Activated T-cell treated with anti-CD3 and anti-CD28 coated beads, Interleukin-2, amount 50 U/mL, for 72 hours (primary cell): ENCODE measurements at regions not wholly inside any gene's neighbourhood (a gene's known extent, or its start where the extent isn't known, plus 50 kb on each side); places are given as distances from the start of the nearest gene placed in this dataset.
"Not testable (repeated sequence)": the region's sequence is repeated elsewhere in the genome, so short reads cannot be mapped to it uniquely, and the experiment has no call there.

Experiments used
- ATAC-seq, 2 donors: fragments of 150-1000 bp; cut with Tn5 transposase; replicated peaks in 1 of 2; 2 replicates each; pipeline ENCODE4 v1.10.0; 2021; ENCODE audit warnings: moderate library complexity in 2 of 2, mild to moderate bottlenecking in 1 of 2
- DNase-seq, 2 donors: peaks; one replicate each; pipeline ENCODE4 v3.0.0; 2021 to 2022; ENCODE audit warnings: mixed read lengths in 1 of 2
- H3K27ac Mint-ChIP-seq: one replicate; pipeline ENCODE4 v1.8.0; 2022; ENCODE audit warnings: mild to moderate bottlenecking, moderate library complexity, mixed read lengths
- H3K27me3 Mint-ChIP-seq: one replicate; pipeline ENCODE4 v1.8.0; 2022; ENCODE audit warnings: low read depth, mixed read lengths
- H3K36me3 Mint-ChIP-seq, 2 donors: one replicate each; pipeline ENCODE4 v1.8.0; 2022; ENCODE audit warnings: mixed read lengths in 2 of 2, mild to moderate bottlenecking in 1 of 2; ENCODE audit not compliant: insufficient read depth in 2 of 2
- H3K4me1 Mint-ChIP-seq: one replicate; pipeline ENCODE4 v1.8.0; 2022; ENCODE audit warnings: low read depth, mixed read lengths
- H3K4me3 Mint-ChIP-seq, 2 donors: one replicate each; pipeline ENCODE4 v1.8.0; 2022; ENCODE audit warnings: mild to moderate bottlenecking in 2 of 2, mixed read lengths in 2 of 2, moderate library complexity in 2 of 2
- H3K9me3 Mint-ChIP-seq, 2 donors: one replicate each; pipeline ENCODE4 v1.8.0; 2022; ENCODE audit warnings: mixed read lengths in 2 of 2

- peaks cover 14% of the 10 kb centered on the region for H3K4me1 Mint-ChIP-seq
- DNase-seq (peak; percentile 74 to 87), ATAC-seq (peak; percentile 67 to 90)
- not testable (repeated sequence) for H3K36me3 Mint-ChIP-seq, H3K27ac Mint-ChIP-seq, H3K9me3 Mint-ChIP-seq
- peaks cover 53% of the 10 kb centered on the region for H3K27me3 Mint-ChIP-seq
- H3K4me3 Mint-ChIP-seq, result peak overlapping the region; percentile 13 to 52
Observed at GRCh38 chr14:106626942-106627588, 1100.7 kb downstream of the TMEM121 start.

- DNase-seq (no peak), ATAC-seq (peak; percentile 46 to 53)
- H3K9me3 Mint-ChIP-seq, result no peaks in the 10 kb centered on the region
- H3K36me3 Mint-ChIP-seq, result no peaks in the 10 kb centered on the region
- no peak overlapping the region for H3K27ac Mint-ChIP-seq
- H3K4me3 Mint-ChIP-seq, result no peak overlapping the region
- peaks cover 2% of the 10 kb centered on the region for H3K4me1 Mint-ChIP-seq
- H3K27me3 Mint-ChIP-seq, result peaks cover 30% of the 10 kb centered on the region
Observed at GRCh38 chr14:106631879-106632278, 1105.5 kb downstream of the TMEM121 start.

DNA sequence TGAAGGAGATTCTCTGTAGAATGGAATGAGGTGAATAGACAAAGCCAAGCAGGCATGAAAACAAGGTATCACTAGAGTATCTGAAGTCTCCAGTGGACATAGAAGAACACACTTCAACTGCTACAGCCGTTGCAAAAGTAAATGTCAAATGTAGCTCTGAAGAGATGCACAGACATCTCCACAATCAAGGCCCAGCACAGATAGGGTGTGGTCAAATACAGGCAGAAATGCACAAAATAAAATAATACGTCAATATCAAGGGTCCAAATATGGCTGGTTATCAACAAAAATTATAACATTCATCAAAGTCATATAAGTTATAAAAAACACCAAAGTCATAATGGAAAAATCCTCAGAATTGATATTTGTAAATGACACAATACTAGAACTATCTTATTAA is 1107.3 kb downstream of the TMEM121 start:
- H3K27ac Mint-ChIP-seq, result no peak overlapping the region
- H3K4me1 Mint-ChIP-seq, result no peaks in the 10 kb centered on the region
- H3K4me3 Mint-ChIP-seq, result no peak overlapping the region
- no peaks in the 10 kb centered on the region for H3K36me3 Mint-ChIP-seq
- H3K27me3 Mint-ChIP-seq, result peaks cover 24% of the 10 kb centered on the region
- H3K9me3 Mint-ChIP-seq, result no peaks in the 10 kb centered on the region
- DNase-seq (no peak), ATAC-seq (no peak)

GRCh38 chr14:106635569-106635968 is 1109.2 kb downstream of the TMEM121 start:
- H3K9me3 Mint-ChIP-seq, result no peaks in the 10 kb centered on the region
- H3K27me3 Mint-ChIP-seq, result peaks cover 7% of the 10 kb centered on the region
- ATAC-seq (no peak), DNase-seq (no peak)
- H3K4me1 Mint-ChIP-seq, result no peaks in the 10 kb centered on the region
- H3K4me3 Mint-ChIP-seq, result no peak overlapping the region
- no peaks in the 10 kb centered on the region for H3K36me3 Mint-ChIP-seq
- H3K27ac Mint-ChIP-seq, result no peak overlapping the region

- H3K27ac Mint-ChIP-seq, H3K36me3 Mint-ChIP-seq, H3K4me1 Mint-ChIP-seq, H3K9me3 Mint-ChIP-seq: not testable (repeated sequence)
- H3K4me3 Mint-ChIP-seq, result peak overlapping the region; percentile 33 to 65
- ATAC-seq, result peak; percentile 33 to 58
- peaks cover 15% of the 10 kb centered on the region for H3K27me3 Mint-ChIP-seq
- DNase-seq, result peak; percentile 69 to 76
Observed at GRCh38 chr14:106638786-106639452, 1112.5 kb downstream of the TMEM121 start.

GRCh38 chr14:106642090-106642489 is 1115.7 kb downstream of the TMEM121 start:
- H3K36me3 Mint-ChIP-seq, result no peaks in the 10 kb centered on the region
- DNase-seq (no peak), ATAC-seq (no peak)
- no peaks in the 10 kb centered on the region for H3K9me3 Mint-ChIP-seq
- no peak overlapping the region for H3K4me3 Mint-ChIP-seq
- H3K4me1 Mint-ChIP-seq, result no peaks in the 10 kb centered on the region
- H3K27ac Mint-ChIP-seq, result no peak overlapping the region
- H3K27me3 Mint-ChIP-seq, result peaks cover 15% of the 10 kb centered on the region

- not testable (repeated sequence) for H3K36me3 Mint-ChIP-seq, H3K4me1 Mint-ChIP-seq, DNase-seq, H3K4me3 Mint-ChIP-seq, H3K27ac Mint-ChIP-seq, ATAC-seq, H3K9me3 Mint-ChIP-seq
- peaks cover 15% of the 10 kb centered on the region for H3K27me3 Mint-ChIP-seq
Observed at GRCh38 chr14:106642971-106643370, 1116.6 kb downstream of the TMEM121 start.

DNA sequence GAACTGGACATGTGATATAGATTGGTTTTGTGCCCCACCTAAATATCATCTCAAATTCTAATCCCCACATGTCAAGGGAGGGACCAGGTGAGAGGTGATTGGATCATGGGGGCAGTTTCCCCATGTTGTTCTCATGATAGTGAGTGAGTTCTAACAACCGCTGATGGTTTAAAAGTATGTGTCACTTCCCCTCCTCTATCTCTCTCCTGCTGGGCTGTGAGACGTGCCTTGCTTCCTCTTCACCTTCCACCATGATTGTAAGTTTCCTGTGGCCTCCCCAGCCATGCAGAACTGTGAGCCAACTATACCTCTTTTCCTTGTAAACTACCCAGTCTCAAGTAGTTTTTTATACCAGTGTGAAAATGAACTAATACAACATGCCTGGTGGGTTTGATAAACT is 1122.5 kb downstream of the TMEM121 start:
- not testable (repeated sequence) for H3K36me3 Mint-ChIP-seq, H3K27ac Mint-ChIP-seq, DNase-seq, H3K4me1 Mint-ChIP-seq, H3K9me3 Mint-ChIP-seq, H3K4me3 Mint-ChIP-seq, ATAC-seq
- H3K27me3 Mint-ChIP-seq, result peaks cover 16% of the 10 kb centered on the region

DNA sequence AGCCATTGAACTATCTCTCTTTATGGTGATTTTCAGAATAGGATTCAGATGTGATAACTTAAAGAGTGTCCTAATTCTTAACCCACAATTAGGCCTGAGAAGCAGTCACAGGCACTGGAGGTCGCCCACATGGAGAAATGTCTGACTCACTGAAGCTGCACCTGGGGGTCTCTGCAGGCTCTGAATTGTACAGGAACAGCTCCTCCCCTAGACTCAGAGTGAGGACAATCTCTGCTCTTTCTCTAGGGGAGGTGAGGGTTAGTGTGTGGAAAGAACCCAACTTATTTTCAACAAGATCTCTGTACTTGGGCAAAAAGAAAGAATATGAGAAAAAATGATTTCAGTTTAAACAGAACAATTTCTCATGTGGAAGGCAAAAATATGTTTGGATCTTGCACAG is 1124.6 kb downstream of the TMEM121 start:
- Mint-ChIP-seq H3K4me1 (peaks cover 7% of the 10 kb centered on the region), H3K9me3 (peaks cover 2 to 3% of the 10 kb centered on the region in 2 donors), H3K27me3 (peaks cover 16% of the 10 kb centered on the region), H3K27ac (no peak overlapping the region), H3K36me3 (no peaks in the 10 kb centered on the region), H3K4me3 (no peak overlapping the region)
- ATAC-seq (no peak), DNase-seq (no peak)

- H3K4me3 Mint-ChIP-seq, result no peak overlapping the region
- H3K27ac Mint-ChIP-seq, result no peak overlapping the region
- peaks cover 2 to 3% of the 10 kb centered on the region in 2 donors for H3K9me3 Mint-ChIP-seq
- H3K36me3 Mint-ChIP-seq, result no peaks in the 10 kb centered on the region
- H3K4me1 Mint-ChIP-seq, result peaks cover 11% of the 10 kb centered on the region
- DNase-seq, result no peak
- peak; percentile 23 to 29 for ATAC-seq
- H3K27me3 Mint-ChIP-seq, result peaks cover 16% of the 10 kb centered on the region
Observed at GRCh38 chr14:106652494-106652893, 1126.1 kb downstream of the TMEM121 start.

DNA sequence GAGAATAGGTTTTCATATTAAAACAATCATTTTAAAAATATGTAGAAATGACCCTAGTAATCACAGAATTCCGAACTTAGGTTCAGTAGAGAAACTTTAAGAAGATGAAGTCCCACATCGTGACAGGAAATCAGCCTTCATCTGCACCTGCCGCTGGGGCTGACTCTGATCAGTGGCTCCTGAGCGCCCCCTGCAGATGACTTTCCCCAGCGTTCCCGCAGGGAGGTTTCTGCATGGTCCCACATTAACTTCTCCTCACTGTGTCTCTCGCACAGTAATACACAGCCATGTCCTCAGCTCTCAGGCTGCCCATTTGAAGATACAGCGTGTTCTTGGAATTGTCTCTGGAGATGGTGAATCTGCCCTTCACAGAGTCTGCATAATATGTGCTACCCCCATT is 1131.1 kb downstream of the TMEM121 start:
- H3K4me3 Mint-ChIP-seq, result no peak overlapping the region
- peaks cover 22% of the 10 kb centered on the region for H3K4me1 Mint-ChIP-seq
- no peaks in the 10 kb centered on the region for H3K27me3 Mint-ChIP-seq
- ATAC-seq (peak; percentile 56 to 66), DNase-seq (peak; percentile 70 to 75)
- no peaks in the 10 kb centered on the region for H3K36me3 Mint-ChIP-seq
- H3K27ac Mint-ChIP-seq, result no peak overlapping the region
- no peaks in the 10 kb centered on the region for H3K9me3 Mint-ChIP-seq

DNA sequence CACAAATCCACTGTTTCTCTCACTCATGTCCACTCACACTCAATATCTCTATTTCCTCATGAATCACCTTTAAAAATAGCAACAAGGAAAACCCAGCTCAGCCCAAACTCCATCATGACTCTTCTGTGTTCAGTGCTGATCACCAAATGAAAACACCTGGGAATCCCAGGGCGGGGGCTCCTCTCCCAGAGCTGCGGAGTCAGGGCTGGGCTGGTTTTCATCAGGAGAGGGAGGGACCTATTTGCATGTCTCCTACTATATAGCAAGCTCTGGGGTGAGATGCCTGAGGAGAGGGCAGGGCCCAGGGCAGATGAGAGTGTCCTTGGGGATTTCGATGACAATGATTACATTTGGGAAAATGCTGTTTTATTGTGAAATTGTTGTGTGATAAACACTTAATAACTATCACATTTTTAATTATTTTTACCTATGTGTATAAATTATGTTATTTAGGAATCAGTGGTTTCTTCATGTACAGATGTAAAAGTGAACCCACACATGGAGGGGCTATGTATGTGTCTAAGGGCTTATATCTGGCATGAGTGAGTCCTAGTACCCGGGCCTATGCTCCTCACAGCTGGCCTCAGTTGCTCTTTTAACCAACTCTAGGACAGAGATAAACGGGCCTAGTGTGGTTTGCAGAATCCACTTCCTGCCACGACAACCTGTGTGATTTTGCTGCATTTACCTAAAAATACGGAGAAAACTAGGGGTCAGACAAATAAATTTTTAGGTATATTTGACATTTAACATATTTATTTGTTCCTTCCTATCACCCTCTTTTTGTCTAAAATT is 1131.9 kb downstream of the TMEM121 start:
- H3K27me3 Mint-ChIP-seq, ATAC-seq, H3K27ac Mint-ChIP-seq, DNase-seq, H3K4me3 Mint-ChIP-seq, H3K36me3 Mint-ChIP-seq, H3K9me3 Mint-ChIP-seq: not testable (repeated sequence)
- H3K4me1 Mint-ChIP-seq, result peaks cover 25% of the 10 kb centered on the region

GRCh38 chr14:106661561-106661960 is 1135.2 kb downstream of the TMEM121 start:
- H3K27ac Mint-ChIP-seq, H3K9me3 Mint-ChIP-seq, H3K27me3 Mint-ChIP-seq, H3K36me3 Mint-ChIP-seq, H3K4me3 Mint-ChIP-seq: not testable (repeated sequence)
- peaks cover 33% of the 10 kb centered on the region for H3K4me1 Mint-ChIP-seq
- DNase-seq (peak; percentile 60 to 70), ATAC-seq (peak; percentile 76)
